HUDEP-2 (cell line): ENCODE measurements at regions not wholly inside any gene's neighbourhood (a gene's known extent, or its start where the extent isn't known, plus 50 kb on each side); places are given as distances from the start of the nearest gene placed in this dataset.

Experiments used
- DNase-seq, 76 experiments: peaks; one replicate each; lab custom pipeline; 2025; ENCODE audit not compliant: unreplicated experiment in 76 of 76; lab: John Stamatoyannopoulos, UW

DNA sequence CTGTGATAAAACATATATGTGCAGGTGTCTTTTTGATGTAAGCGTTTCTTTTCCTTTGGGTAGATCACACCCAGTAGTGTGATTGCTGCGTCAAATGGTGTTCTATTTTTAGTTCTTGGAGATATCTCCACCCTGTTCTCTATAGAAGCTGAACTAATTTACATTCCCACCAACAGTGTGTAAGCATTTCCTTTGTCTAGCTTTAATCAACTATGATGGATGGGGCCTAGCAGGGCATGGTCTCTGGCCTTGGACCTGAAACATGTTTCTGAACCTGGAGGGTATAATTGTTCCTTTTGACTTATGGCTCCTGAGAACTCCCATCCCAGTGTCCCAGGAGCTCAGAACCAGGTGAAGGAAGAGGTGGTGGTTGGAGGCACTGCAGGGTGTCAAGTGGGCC is 93.9 kb downstream of the HAPSTR1 start:
- no peak for DNase-seq

DNA sequence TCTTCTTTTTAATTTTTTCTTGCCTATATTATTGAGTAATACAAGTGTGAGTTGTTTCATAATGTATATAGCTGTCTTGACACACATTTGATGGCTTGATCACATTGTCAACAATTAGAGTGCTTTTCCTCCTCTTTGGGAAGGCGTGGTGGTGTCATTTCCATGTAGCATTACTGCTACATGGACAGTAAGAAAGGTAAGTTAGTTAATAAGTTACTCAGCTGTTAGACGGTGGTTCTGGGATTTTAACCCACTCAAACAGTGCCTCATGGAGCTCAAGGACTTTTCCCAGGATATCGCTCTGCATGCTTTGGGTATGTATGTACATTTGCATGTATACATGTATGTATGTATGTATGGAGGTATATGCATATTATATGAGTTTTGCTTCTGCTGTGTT is 94.6 kb downstream of the HAPSTR1 start:
- DNase-seq, result no peak

DNA sequence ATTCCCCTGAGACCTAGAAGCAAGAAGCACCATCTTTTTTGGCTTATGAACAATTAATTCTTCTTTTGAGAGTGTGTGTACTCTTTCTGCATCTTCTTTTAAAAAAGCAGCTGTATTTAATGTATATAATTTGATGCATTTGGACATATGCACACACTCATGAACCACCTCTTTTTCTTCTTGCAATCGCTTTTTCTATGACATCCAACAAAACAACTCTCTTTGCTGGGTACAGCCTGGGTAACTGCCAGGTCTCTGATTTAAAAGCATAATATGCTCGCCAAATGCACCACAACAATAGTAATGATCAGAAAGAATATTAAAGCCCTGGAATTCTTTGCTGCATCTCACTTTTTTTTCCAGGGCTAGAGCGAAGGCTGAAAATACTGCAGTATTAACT is 97.3 kb downstream of the HAPSTR1 start:
- DNase-seq, result no peak

GRCh38 chr16:9191274-9191850 is 99.9 kb downstream of the HAPSTR1 start:
- no peak for DNase-seq

GRCh38 chr16:9192746-9193145 is 101.3 kb downstream of the HAPSTR1 start:
- DNase-seq, result no peak

- DNase-seq, result no peak
Observed at GRCh38 chr16:9195287-9195686, 103.8 kb downstream of the HAPSTR1 start.

- no peak for DNase-seq
Observed at GRCh38 chr16:9197957-9198661, 106.7 kb downstream of the HAPSTR1 start.

DNA sequence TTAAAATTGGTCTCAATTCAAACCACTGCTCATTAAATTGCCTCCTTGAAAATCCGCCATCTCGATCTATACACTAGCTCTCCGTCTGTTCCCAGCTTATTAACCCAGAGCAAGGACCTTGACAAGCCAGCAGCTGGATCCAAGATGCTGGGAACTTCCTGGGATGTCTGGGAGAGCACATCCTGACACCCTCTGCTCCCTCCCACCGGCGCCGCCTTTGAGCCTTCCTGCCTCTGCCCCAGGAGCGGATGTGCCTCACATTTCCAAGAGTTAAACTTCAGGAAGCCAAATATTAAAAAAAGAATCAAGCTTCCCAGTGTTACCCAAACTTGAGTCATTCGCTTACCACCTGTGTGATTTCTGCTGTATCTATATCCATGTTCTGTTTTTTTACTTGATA is 107.9 kb downstream of the HAPSTR1 start:
- DNase-seq, result no peak

GRCh38 chr16:9199751-9200150 is 108.3 kb downstream of the HAPSTR1 start:
- DNase-seq, result no peak

- no peak for DNase-seq
Observed at GRCh38 chr16:9203956-9204355, 112.5 kb downstream of the HAPSTR1 start.

DNA sequence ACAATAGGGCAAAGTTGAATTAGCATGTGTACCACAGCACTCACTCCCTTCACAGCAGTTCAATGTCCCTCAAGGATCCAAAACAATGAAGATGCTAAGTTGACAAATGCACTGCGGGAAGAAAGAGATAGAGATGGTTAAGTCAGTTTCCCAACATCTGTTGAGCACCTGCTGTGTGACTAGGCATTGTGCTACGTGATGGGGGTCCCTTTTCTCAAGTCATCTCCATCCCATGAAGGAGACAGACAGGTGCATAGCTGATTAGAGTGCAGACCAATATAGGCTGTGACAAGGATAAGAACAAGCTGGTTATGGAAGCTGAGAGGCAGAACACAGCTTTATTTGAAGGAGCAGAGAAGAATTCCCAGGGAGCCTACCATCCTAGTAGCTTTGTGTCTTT is 114.2 kb downstream of the HAPSTR1 start:
- DNase-seq, result no peak

DNA sequence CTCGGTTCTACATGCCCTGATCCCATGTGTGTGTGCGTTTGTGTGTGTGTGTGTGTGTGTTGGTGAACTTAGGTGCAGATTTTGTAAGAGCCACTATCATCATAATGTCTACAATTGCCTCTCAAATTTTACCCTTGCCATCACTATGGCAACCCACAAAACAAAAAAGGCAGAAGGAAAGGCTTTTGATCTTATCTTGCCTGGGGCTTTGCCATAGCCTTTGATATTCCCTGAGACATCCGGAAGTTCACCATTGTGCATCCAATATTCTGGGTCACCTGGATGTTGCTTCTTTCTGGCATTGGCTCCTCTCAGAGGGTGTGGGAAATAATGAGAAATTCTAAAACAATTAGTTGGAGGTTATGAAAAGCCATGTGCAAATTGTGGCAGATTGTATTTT is 114.7 kb downstream of the HAPSTR1 start:
- DNase-seq, result no peak

- no peak for DNase-seq
Observed at GRCh38 chr16:9212621-9213020, 121.2 kb downstream of the HAPSTR1 start.

- DNase-seq, result no peak
Observed at GRCh38 chr16:9219813-9220212, 128.4 kb downstream of the HAPSTR1 start.

DNA sequence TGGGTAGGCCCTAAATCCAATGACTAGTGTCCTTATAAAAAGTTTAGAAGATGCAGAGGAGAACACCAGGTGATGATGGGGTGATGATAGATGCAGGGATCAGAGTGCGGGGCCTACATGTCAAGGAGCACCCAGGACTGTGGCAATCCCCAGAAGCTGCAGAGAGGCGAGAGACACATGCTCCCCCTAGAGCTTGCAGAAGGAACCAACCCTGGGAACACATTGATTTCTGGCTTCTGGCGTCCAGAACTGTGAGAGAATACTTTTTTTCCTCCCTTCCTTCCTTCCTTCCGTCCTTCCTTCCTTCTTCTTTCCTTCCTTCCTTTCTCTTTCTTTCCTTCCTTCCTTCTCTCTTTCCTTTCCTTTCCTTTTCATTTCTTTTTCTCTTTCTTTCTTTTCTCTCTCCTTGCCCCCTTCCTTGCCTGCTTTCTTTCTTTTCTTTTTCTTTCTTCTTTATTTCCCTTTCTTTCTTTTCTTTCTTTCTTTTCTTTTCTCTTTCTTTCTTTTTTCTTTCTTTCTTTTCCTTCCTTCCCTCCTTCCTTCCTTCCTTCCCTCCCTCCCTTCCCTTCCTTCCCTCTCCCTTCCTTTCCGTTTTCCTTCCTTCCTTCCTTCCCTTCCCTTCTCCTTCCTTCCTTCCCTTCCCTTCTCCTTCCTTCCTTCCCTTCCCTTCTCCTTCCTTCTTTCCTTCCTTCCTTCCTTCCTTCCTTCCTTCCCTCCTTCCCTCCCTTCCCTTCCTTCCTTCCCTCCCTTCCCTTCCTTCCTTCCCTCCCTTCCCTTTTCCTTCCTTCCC is 134.3 kb downstream of the HAPSTR1 start:
- peak in 10 of 76 experiments; percentile 0 to 31 (median 6) for DNase-seq

DNA sequence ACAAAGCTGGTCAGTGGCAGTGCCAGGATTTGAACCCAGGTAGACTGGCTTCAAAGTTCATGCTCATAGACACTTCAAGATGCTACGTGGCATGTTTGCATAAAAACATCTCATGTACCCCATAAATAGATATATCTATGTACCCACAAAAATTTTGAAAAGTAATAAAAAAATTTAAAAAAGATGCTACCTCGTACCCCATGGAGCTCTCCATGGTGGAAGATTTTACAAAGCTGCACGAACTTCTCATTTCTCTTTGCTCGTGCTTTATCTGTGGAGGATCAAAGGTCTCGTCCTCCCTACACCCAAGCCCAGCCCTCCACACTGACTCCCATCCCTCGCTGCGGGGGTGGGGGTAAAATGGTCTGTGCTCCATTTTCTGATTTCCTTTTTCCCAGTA is 135.5 kb downstream of the HAPSTR1 start:
- no peak for DNase-seq

- no peak for DNase-seq
Observed at GRCh38 chr16:9231039-9231438, 139.6 kb downstream of the HAPSTR1 start.

GRCh38 chr16:9232102-9232770 is 140.8 kb downstream of the HAPSTR1 start:
- no peak for DNase-seq

DNA sequence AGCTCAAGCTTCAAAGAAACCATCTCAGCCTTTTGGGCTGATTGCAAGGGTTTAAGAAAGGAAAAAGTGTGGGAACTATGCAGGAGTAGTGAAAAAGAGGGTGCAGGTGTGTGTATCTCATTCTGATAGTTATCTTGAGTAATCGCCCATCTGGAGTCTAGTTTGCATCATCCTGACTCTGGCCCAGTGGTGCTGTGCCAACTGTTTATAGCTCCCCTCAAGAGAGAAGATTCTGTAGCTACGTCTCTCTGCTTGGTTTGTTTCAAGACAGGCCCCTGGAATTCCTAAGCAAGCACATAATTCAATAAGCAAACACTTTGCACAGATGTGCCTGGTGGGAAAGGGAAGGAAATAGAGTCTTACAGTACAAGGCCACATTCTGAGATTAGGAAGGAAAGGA is 144.4 kb downstream of the HAPSTR1 start:
- DNase-seq, result no peak

GRCh38 chr16:9236319-9236718 is 144.9 kb downstream of the HAPSTR1 start:
- DNase-seq, result no peak

GRCh38 chr16:9238346-9238745 is 146.9 kb downstream of the HAPSTR1 start:
- DNase-seq, result no peak
